ENCODE measurements at regions not wholly inside any gene's neighbourhood (a gene's known extent, or its start where the extent isn't known, plus 50 kb on each side); places are given as distances from the start of the nearest gene placed in this dataset.

GRCh38 chr9:4397917-4398316 lies 92.4 kb upstream of the SLC1A1 start:
- H3K36me3 ChIP-seq = no peaks in the 10 kb centered on the region
- no peak overlapping the region for H3K27ac ChIP-seq
- no peak for TF ChIP-seq CTCF (IDR thresholded peaks at IDR 0.05)
- peaks cover 0 to 11% of the 10 kb centered on the region in 2 donors for H3K9me3 ChIP-seq
- DNase-seq (ENCODE audit: low spot score) = no peak
- H3K4me3 ChIP-seq = no peak overlapping the region
- no peaks in the 10 kb centered on the region for H3K27me3 ChIP-seq
- no peaks in the 10 kb centered on the region for H3K4me1 ChIP-seq

- Histone ChIP-seq H3K4me3 (no peak overlapping the region), H3K9me3 (no peaks in the 10 kb centered on the region), H3K27me3 (no peaks in the 10 kb centered on the region), H3K27ac (no peak overlapping the region), H3K36me3 (no peaks in the 10 kb centered on the region), H3K4me1 (no peaks in the 10 kb centered on the region)
- DNase-seq (ENCODE audit: low spot score) = no peak
- TF ChIP-seq CTCF (IDR thresholded peaks at IDR 0.05) = no peak
These were observed 94.1 kb upstream of the GLIS3 start for GRCh38 chr9:4393806-4394523.

- no peak for DNase-seq (ENCODE audit: low spot score)
- Histone ChIP-seq H3K4me3 (no peak overlapping the region), H3K9me3 (no peaks in the 10 kb centered on the region), H3K36me3 (no peaks in the 10 kb centered on the region), H3K27me3 (no peaks in the 10 kb centered on the region), H3K27ac (no peak overlapping the region), H3K4me1 (no peaks in the 10 kb centered on the region)
- no peak for TF ChIP-seq CTCF (IDR thresholded peaks at IDR 0.05)
These were observed 89.9 kb upstream of the GLIS3 start for GRCh38 chr9:4389755-4390154.

DNA sequence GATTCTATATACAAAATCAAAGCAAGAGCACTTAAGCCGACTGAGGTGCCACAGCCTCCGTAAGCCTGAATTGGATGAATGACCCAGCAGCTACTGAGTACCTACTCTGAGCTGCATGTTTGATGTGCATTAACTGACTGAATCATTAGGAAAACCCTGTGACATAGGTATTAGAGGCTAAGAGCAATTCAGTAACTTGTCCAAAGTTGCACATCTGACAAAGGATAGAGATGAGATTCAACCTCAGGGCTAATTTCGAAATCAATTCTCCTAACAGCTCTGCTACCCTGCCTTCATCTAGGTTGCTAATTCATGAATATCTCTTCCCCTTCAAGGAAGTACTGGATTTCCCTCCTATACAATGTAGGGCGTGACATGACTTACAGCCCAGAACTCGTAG lies 89.1 kb upstream of the GLIS3 start:
- H3K27me3 ChIP-seq = no peaks in the 10 kb centered on the region
- DNase-seq (ENCODE audit: low spot score) = no peak
- H3K36me3 ChIP-seq = no peaks in the 10 kb centered on the region
- no peak overlapping the region for H3K4me3 ChIP-seq
- no peaks in the 10 kb centered on the region for H3K9me3 ChIP-seq
- no peak for TF ChIP-seq CTCF (IDR thresholded peaks at IDR 0.05)
- no peaks in the 10 kb centered on the region for H3K4me1 ChIP-seq
- no peak overlapping the region for H3K27ac ChIP-seq

- TF ChIP-seq CTCF (IDR thresholded peaks at IDR 0.05) = no peak
- no peak for DNase-seq (ENCODE audit: low spot score)
These were observed 87.0 kb upstream of the GLIS3 start for GRCh38 chr9:4386819-4387218.

GRCh38 chr9:4384750-4385149 lies 84.9 kb upstream of the GLIS3 start:
- Histone ChIP-seq H3K4me1 (no peaks in the 10 kb centered on the region), H3K9me3 (no peaks in the 10 kb centered on the region), H3K27ac (no peak overlapping the region), H3K4me3 (no peak overlapping the region), H3K27me3 (no peaks in the 10 kb centered on the region), H3K36me3 (no peaks in the 10 kb centered on the region)
- DNase-seq (ENCODE audit: low spot score) = no peak
- TF ChIP-seq CTCF (IDR thresholded peaks at IDR 0.05) = no peak

More at GRCh38 chr9:4386819-4387218, 87.0 kb upstream of the GLIS3 start:
- Histone ChIP-seq H3K4me1 (no peaks in the 10 kb centered on the region), H3K4me3 (no peak overlapping the region), H3K9me3 (no peaks in the 10 kb centered on the region), H3K36me3 (no peaks in the 10 kb centered on the region), H3K27ac (no peak overlapping the region), H3K27me3 (no peaks in the 10 kb centered on the region)

Measured in right atrium auricular region (tissue), 2 donors.